ENCODE measurements at regions not wholly inside any gene's neighbourhood (a gene's known extent, or its start where the extent isn't known, plus 50 kb on each side); places are given as distances from the start of the nearest gene placed in this dataset.

DNA sequence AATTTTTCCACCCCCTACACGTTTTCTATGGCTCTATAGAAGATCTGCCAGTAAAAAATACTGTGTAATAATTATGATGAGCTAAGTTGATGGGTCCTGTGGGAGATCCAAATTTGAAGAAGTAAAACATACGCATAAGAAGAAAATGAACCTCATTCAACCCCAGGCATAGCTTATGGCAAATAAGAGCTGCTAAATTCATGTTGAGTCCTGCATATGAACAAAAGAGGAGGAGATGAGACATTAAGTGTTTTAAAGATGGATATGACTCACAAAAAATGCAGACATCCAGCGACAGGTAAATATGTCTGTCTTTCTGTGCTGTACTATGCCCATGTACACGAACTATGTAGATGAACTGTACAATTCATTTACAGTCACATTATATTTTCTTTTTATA is 101.9 kb downstream of the LIG4 start:
- no peak overlapping the region for H3K9ac ChIP-seq
- H3K4me1 ChIP-seq (ENCODE audit: low read depth, poor library complexity, severe bottlenecking) = no peaks in the 10 kb centered on the region
- no peak overlapping the region for H3K27ac ChIP-seq
- H3K4me3 ChIP-seq (IDR thresholded peaks at IDR 0.05; ENCODE audit: insufficient read depth, low read depth, low read length) = no peak overlapping the region
- no peaks in the 10 kb centered on the region for H3K27me3 ChIP-seq (ENCODE audit: insufficient read depth, low read depth)
- H3K36me3 ChIP-seq (ENCODE audit: insufficient read depth) = no peaks in the 10 kb centered on the region
- no peak overlapping the region for H2AFZ ChIP-seq (ENCODE audit: low read depth)
- no peaks in the 10 kb centered on the region for H3K79me2 ChIP-seq (ENCODE audit: insufficient read depth, low read depth)
- H3K4me2 ChIP-seq = no peak overlapping the region
- TF ChIP-seq, protein P1, sequence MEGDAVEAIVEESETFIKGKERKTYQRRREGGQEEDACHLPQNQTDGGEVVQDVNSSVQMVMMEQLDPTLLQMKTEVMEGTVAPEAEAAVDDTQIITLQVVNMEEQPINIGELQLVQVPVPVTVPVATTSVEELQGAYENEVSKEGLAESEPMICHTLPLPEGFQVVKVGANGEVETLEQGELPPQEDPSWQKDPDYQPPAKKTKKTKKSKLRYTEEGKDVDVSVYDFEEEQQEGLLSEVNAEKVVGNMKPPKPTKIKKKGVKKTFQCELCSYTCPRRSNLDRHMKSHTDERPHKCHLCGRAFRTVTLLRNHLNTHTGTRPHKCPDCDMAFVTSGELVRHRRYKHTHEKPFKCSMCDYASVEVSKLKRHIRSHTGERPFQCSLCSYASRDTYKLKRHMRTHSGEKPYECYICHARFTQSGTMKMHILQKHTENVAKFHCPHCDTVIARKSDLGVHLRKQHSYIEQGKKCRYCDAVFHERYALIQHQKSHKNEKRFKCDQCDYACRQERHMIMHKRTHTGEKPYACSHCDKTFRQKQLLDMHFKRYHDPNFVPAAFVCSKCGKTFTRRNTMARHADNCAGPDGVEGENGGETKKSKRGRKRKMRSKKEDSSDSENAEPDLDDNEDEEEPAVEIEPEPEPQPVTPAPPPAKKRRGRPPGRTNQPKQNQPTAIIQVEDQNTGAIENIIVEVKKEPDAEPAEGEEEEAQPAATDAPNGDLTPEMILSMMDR (conservative IDR thresholded peaks at IDR 0.05; ENCODE audit: low read depth, low read length) = no peak
- no peaks in the 10 kb centered on the region for H4K20me1 ChIP-seq (ENCODE audit: insufficient read depth)

DNA sequence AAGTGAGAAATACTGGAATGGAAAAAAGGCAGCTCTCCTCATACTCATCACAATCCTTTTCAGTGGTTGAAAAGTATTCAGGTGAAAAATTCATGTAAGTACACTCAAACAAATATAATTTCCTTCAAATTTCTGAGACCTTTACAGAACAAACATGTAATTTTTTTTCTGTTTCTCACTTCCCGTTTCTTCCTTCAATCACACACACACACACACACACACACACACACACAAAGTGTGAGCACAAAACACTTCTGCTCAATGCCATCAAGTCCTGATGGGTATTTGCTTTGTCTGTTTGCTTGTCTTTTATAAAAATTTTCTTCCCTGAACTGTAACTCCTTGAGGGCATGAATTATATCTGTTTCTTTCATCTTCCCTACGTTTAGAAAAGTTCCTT is 110.6 kb downstream of the LIG4 start:
- Histone ChIP-seq H3K4me1 (ENCODE audit: low read depth, poor library complexity, severe bottlenecking) (no peaks in the 10 kb centered on the region), H4K20me1 (ENCODE audit: insufficient read depth) (no peaks in the 10 kb centered on the region), H3K4me3 (IDR thresholded peaks at IDR 0.05; ENCODE audit: insufficient read depth, low read depth, low read length) (no peak overlapping the region), H3K27ac (no peak overlapping the region), H3K79me2 (ENCODE audit: insufficient read depth, low read depth) (no peaks in the 10 kb centered on the region), H3K27me3 (ENCODE audit: insufficient read depth, low read depth) (no peaks in the 10 kb centered on the region), H3K4me2 (no peak overlapping the region), H3K9ac (no peak overlapping the region), H3K36me3 (ENCODE audit: insufficient read depth) (no peaks in the 10 kb centered on the region), H2AFZ (ENCODE audit: low read depth) (no peak overlapping the region)
- TF ChIP-seq, protein P1 (conservative IDR thresholded peaks at IDR 0.05; ENCODE audit: low read depth, low read length) = no peak

DNA sequence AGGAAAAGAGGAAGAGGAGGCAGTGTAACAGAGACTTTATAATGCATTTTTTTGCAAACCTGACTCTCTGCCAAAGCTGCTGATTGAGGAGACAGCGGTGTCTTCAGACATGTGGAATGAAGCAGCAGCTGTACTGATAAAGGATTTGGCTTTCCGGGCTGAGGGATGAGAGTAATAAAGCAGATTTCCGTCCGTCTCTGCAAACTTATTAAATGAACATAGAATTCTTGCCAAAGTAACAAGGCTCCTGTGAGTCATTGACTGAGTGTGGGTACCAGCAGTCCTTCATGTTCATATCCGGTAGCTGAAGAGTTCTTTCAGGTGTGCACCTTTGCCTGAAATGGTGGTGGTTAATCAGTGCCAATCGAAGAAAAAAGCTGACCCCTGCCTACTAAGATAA is 112.6 kb downstream of the LIG4 start:
- Histone ChIP-seq H3K4me3 (IDR thresholded peaks at IDR 0.05; ENCODE audit: insufficient read depth, low read depth, low read length) (no peak overlapping the region), H4K20me1 (ENCODE audit: insufficient read depth) (no peaks in the 10 kb centered on the region), H3K4me1 (ENCODE audit: low read depth, poor library complexity, severe bottlenecking) (no peaks in the 10 kb centered on the region), H3K79me2 (ENCODE audit: insufficient read depth, low read depth) (no peaks in the 10 kb centered on the region), H3K27ac (no peak overlapping the region), H3K27me3 (ENCODE audit: insufficient read depth, low read depth) (no peaks in the 10 kb centered on the region), H3K9ac (no peak overlapping the region), H3K36me3 (ENCODE audit: insufficient read depth) (no peaks in the 10 kb centered on the region), H3K4me2 (no peak overlapping the region), H2AFZ (ENCODE audit: low read depth) (no peak overlapping the region)
- TF ChIP-seq, protein P1 (conservative IDR thresholded peaks at IDR 0.05; ENCODE audit: low read depth, low read length) = no peak

DNA sequence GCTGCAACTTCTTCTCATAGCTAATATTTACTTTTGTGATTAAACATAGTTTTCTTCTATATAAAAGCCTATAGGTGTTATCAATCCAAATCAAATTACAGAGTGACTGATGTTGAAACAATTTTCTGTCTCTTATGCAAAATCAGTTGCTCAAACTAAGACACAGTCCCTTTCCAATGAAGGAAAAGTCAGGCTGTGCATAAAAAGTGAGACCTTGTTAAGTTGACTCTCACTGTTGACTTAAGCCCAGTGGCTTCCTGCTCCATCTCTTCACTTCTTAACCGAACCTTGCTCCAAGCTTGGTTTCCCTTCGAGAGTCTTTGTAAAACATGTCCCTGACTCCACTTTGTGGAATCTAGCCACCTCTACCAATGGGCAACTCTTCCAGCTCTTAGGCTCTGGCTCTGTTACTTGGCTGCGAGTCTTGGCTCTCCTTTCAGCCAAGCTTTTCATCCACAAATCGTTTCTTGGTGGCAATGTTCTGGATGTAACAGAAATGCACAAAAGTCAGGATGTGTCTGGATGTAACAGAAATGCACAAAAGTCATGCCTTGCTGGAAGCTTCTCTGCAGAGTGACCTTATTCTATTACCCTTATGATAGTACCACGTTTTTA is 118.9 kb downstream of the LIG4 start:
- H3K4me2 ChIP-seq = no peak overlapping the region
- no peaks in the 10 kb centered on the region for H4K20me1 ChIP-seq (ENCODE audit: insufficient read depth)
- no peaks in the 10 kb centered on the region for H3K36me3 ChIP-seq (ENCODE audit: insufficient read depth)
- no peak overlapping the region for H2AFZ ChIP-seq (ENCODE audit: low read depth)
- H3K4me1 ChIP-seq (ENCODE audit: low read depth, poor library complexity, severe bottlenecking) = no peaks in the 10 kb centered on the region
- no peak overlapping the region for H3K4me3 ChIP-seq (IDR thresholded peaks at IDR 0.05; ENCODE audit: insufficient read depth, low read depth, low read length)
- H3K27me3 ChIP-seq (ENCODE audit: insufficient read depth, low read depth) = no peaks in the 10 kb centered on the region
- H3K79me2 ChIP-seq (ENCODE audit: insufficient read depth, low read depth) = no peaks in the 10 kb centered on the region
- H3K9ac ChIP-seq = no peak overlapping the region
- no peak overlapping the region for H3K27ac ChIP-seq
- TF ChIP-seq, protein P1 (conservative IDR thresholded peaks at IDR 0.05; ENCODE audit: low read depth, low read length) = no peak

Measured in KMS-11 (cell line).